ENCODE measurements at regions not wholly inside any gene's neighbourhood (a gene's known extent, or its start where the extent isn't known, plus 50 kb on each side); places are given as distances from the start of the nearest gene placed in this dataset.
A peak's percentile ranks its signal among the peaks of the same experiment; 100 is the strongest.

GRCh38 chr2:120948662-120949011 is 213.0 kb downstream of the GLI2 start:
- H3F3A ChIP-seq (ENCODE audit: insufficient read depth, low read depth): no peaks in the 10 kb centered on the region
- H3K27ac ChIP-seq: no peak overlapping the region
- H3K4me3 ChIP-seq: no peak overlapping the region
- H2AFZ ChIP-seq: no peak overlapping the region
- H3K9me3 ChIP-seq (ENCODE audit: insufficient read depth, low read depth): no peaks in the 10 kb centered on the region
- no TSS peak for BruUV-seq (replicated peaks)
- no peak for TF ChIP-seq EZH2 (IDR thresholded peaks at IDR 0.05; ENCODE audit: low read depth)
- TF ChIP-seq CTCF (conservative IDR thresholded peaks at IDR 0.05): no peak
- intact Hi-C loops (cut with micrococcal nuclease; ENCODE audit: unreplicated experiment): loop anchor here (1.0 to 2.0 kb wide), 2 partner anchors 212 to 253 kb away; no protein-coding TSS in a partner anchor
- no peaks in the 10 kb centered on the region for H3K36me3 ChIP-seq (ENCODE audit: low read depth)
- DNase-seq: peak in 1 of 2 experiments; percentile 38
- H3K4me1 ChIP-seq (replicated peaks; ENCODE audit: insufficient read depth): no peaks in the 10 kb centered on the region
- H4K20me1 ChIP-seq (ENCODE audit: insufficient read depth): no peaks in the 10 kb centered on the region
- H3K79me2 ChIP-seq (ENCODE audit: low read depth): no peaks in the 10 kb centered on the region
- POLR2A ChIA-PET (ENCODE audit: unreplicated experiment): interaction anchor here (0.5 to 0.6 kb wide), 2 partner anchors 85 to 820 kb away, joined by 5 to 11 read pairs; no protein-coding TSS in a partner anchor
- no peaks in the 10 kb centered on the region for H3K9me2 ChIP-seq (ENCODE audit: insufficient read depth)
- H3K27me3 ChIP-seq (ENCODE audit: insufficient read depth, low read depth): no peaks in the 10 kb centered on the region
- CTCF ChIA-PET: interaction anchor here (1.0 kb wide), 1 partner anchor 168 kb away, joined by 6 read pairs; no protein-coding TSS in a partner anchor
- no peak overlapping the region for H3K4me2 ChIP-seq

GRCh38 chr2:120949027-120949956 is 213.6 kb downstream of the GLI2 start:
- no peaks in the 10 kb centered on the region for H3K4me1 ChIP-seq (replicated peaks; ENCODE audit: insufficient read depth)
- H3F3A ChIP-seq (ENCODE audit: insufficient read depth, low read depth): no peaks in the 10 kb centered on the region
- H3K4me2 ChIP-seq: no peak overlapping the region
- no peaks in the 10 kb centered on the region for H4K20me1 ChIP-seq (ENCODE audit: insufficient read depth)
- H3K27me3 ChIP-seq (ENCODE audit: insufficient read depth, low read depth): no peaks in the 10 kb centered on the region
- POLR2A ChIA-PET (ENCODE audit: unreplicated experiment): no interaction called here
- no peak overlapping the region for H2AFZ ChIP-seq
- CTCF ChIA-PET: interaction anchor here (0.6 to 1.0 kb wide), 2 partner anchors 149 to 169 kb away, joined by 3 to 6 read pairs; no protein-coding TSS in a partner anchor
- H3K9me2 ChIP-seq (ENCODE audit: insufficient read depth): no peaks in the 10 kb centered on the region
- H3K79me2 ChIP-seq (ENCODE audit: low read depth): no peaks in the 10 kb centered on the region
- H3K9me3 ChIP-seq (ENCODE audit: insufficient read depth, low read depth): no peaks in the 10 kb centered on the region
- intact Hi-C loops (cut with micrococcal nuclease; ENCODE audit: unreplicated experiment): loop anchor here (1.0 to 2.0 kb wide), 2 partner anchors 212 to 254 kb away; no protein-coding TSS in a partner anchor
- H3K4me3 ChIP-seq: no peak overlapping the region
- DNase-seq: peak in 1 of 2 experiments; percentile 33
- BruUV-seq (replicated peaks): no TSS peak
- H3K36me3 ChIP-seq (ENCODE audit: low read depth): no peaks in the 10 kb centered on the region
- no peak for TF ChIP-seq EZH2 (IDR thresholded peaks at IDR 0.05; ENCODE audit: low read depth)
- TF ChIP-seq CTCF (conservative IDR thresholded peaks at IDR 0.05): peak; percentile 64
- H3K27ac ChIP-seq: no peak overlapping the region

GRCh38 chr2:120949957-120950590 is 214.4 kb downstream of the GLI2 start:
- no peak for DNase-seq
- no peaks in the 10 kb centered on the region for H3K79me2 ChIP-seq (ENCODE audit: low read depth)
- BruUV-seq (replicated peaks): no TSS peak
- H4K20me1 ChIP-seq (ENCODE audit: insufficient read depth): no peaks in the 10 kb centered on the region
- no peaks in the 10 kb centered on the region for H3K27me3 ChIP-seq (ENCODE audit: insufficient read depth, low read depth)
- ChIA-PET CTCF (interaction anchor here (0.6 kb wide), 1 partner anchor 148 kb away, joined by 3 read pairs; no protein-coding TSS in a partner anchor), POLR2A (ENCODE audit: unreplicated experiment) (no interaction called here)
- no peak for TF ChIP-seq EZH2 (IDR thresholded peaks at IDR 0.05; ENCODE audit: low read depth)
- no peak for TF ChIP-seq CTCF (conservative IDR thresholded peaks at IDR 0.05)
- no peak overlapping the region for H3K4me3 ChIP-seq
- H2AFZ ChIP-seq: no peak overlapping the region
- no peak overlapping the region for H3K27ac ChIP-seq
- no peak overlapping the region for H3K4me2 ChIP-seq
- no peaks in the 10 kb centered on the region for H3F3A ChIP-seq (ENCODE audit: insufficient read depth, low read depth)
- H3K4me1 ChIP-seq (replicated peaks; ENCODE audit: insufficient read depth): no peaks in the 10 kb centered on the region
- H3K9me2 ChIP-seq (ENCODE audit: insufficient read depth): no peaks in the 10 kb centered on the region
- H3K36me3 ChIP-seq (ENCODE audit: low read depth): no peaks in the 10 kb centered on the region
- intact Hi-C loops (cut with micrococcal nuclease; ENCODE audit: unreplicated experiment): loop anchor here (1.0 to 10.0 kb wide), 3 partner anchors 85 to 255 kb away; no protein-coding TSS in a partner anchor
- H3K9me3 ChIP-seq (ENCODE audit: insufficient read depth, low read depth): no peaks in the 10 kb centered on the region
